DMS53 treated with DMSO at 0.1 percent for 48 hours (cell line): ENCODE measurements at regions not wholly inside any gene's neighbourhood (a gene's known extent, or its start where the extent isn't known, plus 50 kb on each side); places are given as distances from the start of the nearest gene placed in this dataset.
"Not testable (repeated sequence)": the region's sequence is repeated elsewhere in the genome, so short reads cannot be mapped to it uniquely, and the experiment has no call there.

ENCODE experiments used
- DNase-seq: peaks from one replicate; lab custom pipeline; 2025; ENCODE audit not compliant: unreplicated experiment; lab: John Stamatoyannopoulos, UW

- DNase-seq: no peak
Observed at GRCh38 chr2:187075671-187076070, 226.7 kb upstream of the ZSWIM2 start.

GRCh38 chr2:187075199-187075635, 226.2 kb upstream of the ZSWIM2 start:
- DNase-seq: no peak

- no peak for DNase-seq
Observed at GRCh38 chr2:187058198-187058597, 209.2 kb upstream of the ZSWIM2 start.

- DNase-seq: no peak
Observed at GRCh38 chr2:187057466-187057865, 208.5 kb upstream of the ZSWIM2 start.

- DNase-seq: no peak
Observed at GRCh38 chr2:187056416-187057334, 207.7 kb upstream of the ZSWIM2 start.

- DNase-seq: no peak
Observed at GRCh38 chr2:187055463-187055862, 206.5 kb upstream of the ZSWIM2 start.

- DNase-seq: no peak
Observed at GRCh38 chr2:187054501-187055319, 205.7 kb upstream of the ZSWIM2 start.

GRCh38 chr2:187051350-187051749, 202.4 kb upstream of the ZSWIM2 start:
- no peak for DNase-seq

- no peak for DNase-seq
Observed at GRCh38 chr2:187050409-187050998, 201.5 kb upstream of the ZSWIM2 start.

- DNase-seq: no peak
Observed at GRCh38 chr2:187037310-187037709, 188.3 kb upstream of the ZSWIM2 start.

- DNase-seq: no peak
Observed at GRCh38 chr2:187034434-187034833, 185.5 kb upstream of the ZSWIM2 start.

- DNase-seq: no peak
Observed at GRCh38 chr2:187024739-187025138, 175.8 kb upstream of the ZSWIM2 start.

GRCh38 chr2:187023996-187024395, 175.0 kb upstream of the ZSWIM2 start:
- DNase-seq: not testable (repeated sequence)

- DNase-seq: no peak
Observed at GRCh38 chr2:187017438-187017837, 168.5 kb upstream of the ZSWIM2 start.

- DNase-seq: no peak
Observed at GRCh38 chr2:187013058-187013457, 164.1 kb upstream of the ZSWIM2 start.

GRCh38 chr2:187011206-187011832, 162.3 kb upstream of the ZSWIM2 start:
- no peak for DNase-seq

GRCh38 chr2:187009483-187010239, 160.7 kb upstream of the ZSWIM2 start:
- no peak for DNase-seq

GRCh38 chr2:187008111-187008510, 159.1 kb upstream of the ZSWIM2 start:
- DNase-seq: no peak

- DNase-seq: no peak
Observed at GRCh38 chr2:187003611-187004010, 154.6 kb upstream of the ZSWIM2 start.

GRCh38 chr2:187003038-187003554, 154.1 kb upstream of the ZSWIM2 start:
- DNase-seq: no peak
